Keratinocyte (primary cell): ENCODE measurements at regions not wholly inside any gene's neighbourhood (a gene's known extent, or its start where the extent isn't known, plus 50 kb on each side); places are given as distances from the start of the nearest gene placed in this dataset.
"Not testable (repeated sequence)": the region's sequence is repeated elsewhere in the genome, so short reads cannot be mapped to it uniquely, and the experiment has no call there.

Experiments
- DNase-seq: peaks from one replicate; pipeline ENCODE4 v3.0.0-alpha.2; 2011; ENCODE audit warnings: low read depth, missing footprints, low spot score
- FAIRE-seq: peaks from 2 replicates; lab custom pipeline; 2011; peaks lifted over from hg19 to GRCh38; lab: Jason Lieb, UNC
- H2AFZ ChIP-seq: 2 replicates; pipeline ENCODE4 v1.6.0; 2012; ENCODE audit warnings: low read length, control low read depth, inconsistent platforms; ENCODE audit not compliant: control insufficient read depth
- H3K27ac ChIP-seq: 2 replicates; pipeline ENCODE4 v1.5.1; 2011; ENCODE audit warnings: low read length; ENCODE audit not compliant: control insufficient read depth, insufficient read depth
- H3K27me3 ChIP-seq: 3 replicates; pipeline ENCODE4 v1.6.0; 2011; ENCODE audit warnings: low read length; ENCODE audit not compliant: control insufficient read depth, insufficient read depth; ENCODE audit errors: extremely low read depth
- H3K36me3 ChIP-seq, 2 experiments: 2 replicates in 1 of 2; 3 replicates in 1 of 2; pipeline ENCODE4 v1.5.1; 2011; ENCODE audit warnings: low read length in 2 of 2, mild to moderate bottlenecking in 1 of 2; ENCODE audit not compliant: control insufficient read depth in 2 of 2, insufficient read depth in 2 of 2; ENCODE audit errors: extremely low read depth in 1 of 2
- H3K4me1 ChIP-seq: 3 replicates; pipeline ENCODE4 v1.5.1; 2011; ENCODE audit warnings: low read length; ENCODE audit not compliant: control insufficient read depth, insufficient read depth; ENCODE audit errors: extremely low read depth
- H3K4me2 ChIP-seq: 3 replicates; pipeline ENCODE4 v1.6.0; 2011; ENCODE audit warnings: low read depth, low read length; ENCODE audit not compliant: control insufficient read depth, insufficient read depth; ENCODE audit errors: extremely low read depth
- H3K4me3 ChIP-seq, 3 experiments: fragments of 200-600 bp in 1 of 3; sonication (generic) in 1 of 3; 2 replicates in 2 of 3; 3 replicates in 1 of 3; pipeline ENCODE4 v1.5.1; 2011 to 2016; ENCODE audit warnings: low read length in 3 of 3, mild to moderate bottlenecking in 3 of 3, control low read depth in 2 of 3, inconsistent platforms in 1 of 3, low read depth in 1 of 3, mixed read lengths in 1 of 3, mixed run types in 1 of 3, moderate library complexity in 1 of 3; ENCODE audit not compliant: control insufficient read depth in 2 of 3, insufficient read depth in 2 of 3; ENCODE audit errors: extremely low read depth in 1 of 3
- H3K79me2 ChIP-seq: 2 replicates; pipeline ENCODE4 v1.6.0; 2012; ENCODE audit warnings: low read length; ENCODE audit not compliant: control insufficient read depth, insufficient read depth
- H3K9ac ChIP-seq: 3 replicates; pipeline ENCODE4 v1.6.0; 2011; ENCODE audit warnings: low read length; ENCODE audit not compliant: control insufficient read depth, insufficient read depth; ENCODE audit errors: extremely low read depth
- H3K9me1 ChIP-seq: 3 replicates; pipeline ENCODE4 v1.6.0; 2011; ENCODE audit warnings: low read length; ENCODE audit not compliant: control insufficient read depth, insufficient read depth; ENCODE audit errors: extremely low read depth
- H3K9me3 ChIP-seq: 2 replicates; pipeline ENCODE4 v1.5.1; 2012; ENCODE audit warnings: low read depth, low read length; ENCODE audit not compliant: control insufficient read depth
- H4K20me1 ChIP-seq: 3 replicates; pipeline ENCODE4 v1.6.0; 2011; ENCODE audit warnings: low read length; ENCODE audit not compliant: control insufficient read depth, insufficient read depth; ENCODE audit errors: extremely low read depth
- dilution Hi-C: fragments of 300-500 bp; cut with MboI; formaldehyde crosslinking; loops from one replicate; pipeline ENCODE4 v1.7.0; 2020; ENCODE audit warnings: low sequenced_read_pairs; ENCODE audit not compliant: extremely low pct_ligation_motif_present

- H3K79me2 ChIP-seq, H3K27ac ChIP-seq, H4K20me1 ChIP-seq, H3K4me1 ChIP-seq, H3K4me2 ChIP-seq, H3K9me1 ChIP-seq, H3K9me3 ChIP-seq, H3K4me3 ChIP-seq, dilution Hi-C loops, FAIRE-seq, DNase-seq, H3K9ac ChIP-seq, H3K27me3 ChIP-seq, H2AFZ ChIP-seq, H3K36me3 ChIP-seq: not testable (repeated sequence)
Measured at GRCh38 chr15:20230656-20231055, 310.9 kb downstream of the GOLGA6L6 start.

- H3K27ac ChIP-seq, dilution Hi-C loops: not testable (repeated sequence)
Measured at GRCh38 chr15:20228791-20229190, 312.8 kb downstream of the GOLGA6L6 start.

GRCh38 chr15:20227119-20227853 lies 314.3 kb downstream of the GOLGA6L6 start:
- H3K9ac ChIP-seq, H4K20me1 ChIP-seq, FAIRE-seq, H3K27me3 ChIP-seq, H3K36me3 ChIP-seq, dilution Hi-C loops, H3K79me2 ChIP-seq, H2AFZ ChIP-seq, H3K4me1 ChIP-seq, H3K4me3 ChIP-seq, H3K27ac ChIP-seq, DNase-seq, H3K9me3 ChIP-seq, H3K4me2 ChIP-seq, H3K9me1 ChIP-seq: not testable (repeated sequence)

More at GRCh38 chr15:20228791-20229190, 312.8 kb downstream of the GOLGA6L6 start:
- H3K4me3 ChIP-seq, H3K9me1 ChIP-seq, H4K20me1 ChIP-seq, H3K4me1 ChIP-seq, H3K27me3 ChIP-seq, H2AFZ ChIP-seq, H3K9me3 ChIP-seq, H3K9ac ChIP-seq, FAIRE-seq, H3K79me2 ChIP-seq, H3K36me3 ChIP-seq, H3K4me2 ChIP-seq, DNase-seq: not testable (repeated sequence)

- H3K79me2 ChIP-seq, H3K4me3 ChIP-seq, FAIRE-seq, H3K27me3 ChIP-seq, H3K4me1 ChIP-seq, dilution Hi-C loops, H3K27ac ChIP-seq, H4K20me1 ChIP-seq, DNase-seq, H3K9ac ChIP-seq, H2AFZ ChIP-seq, H3K4me2 ChIP-seq, H3K36me3 ChIP-seq, H3K9me3 ChIP-seq, H3K9me1 ChIP-seq: not testable (repeated sequence)
Measured at GRCh38 chr15:20226531-20226930, 315.1 kb downstream of the GOLGA6L6 start.

- H2AFZ ChIP-seq, DNase-seq, H3K4me1 ChIP-seq, H4K20me1 ChIP-seq, H3K9ac ChIP-seq, H3K9me3 ChIP-seq, H3K9me1 ChIP-seq, FAIRE-seq, dilution Hi-C loops, H3K4me2 ChIP-seq, H3K27me3 ChIP-seq, H3K4me3 ChIP-seq, H3K79me2 ChIP-seq, H3K27ac ChIP-seq, H3K36me3 ChIP-seq: not testable (repeated sequence)
Measured at GRCh38 chr15:20221063-20221462, 320.5 kb downstream of the GOLGA6L6 start.
